Kidney (tissue), 13 donors: ENCODE measurements at regions not wholly inside any gene's neighbourhood (a gene's known extent, or its start where the extent isn't known, plus 50 kb on each side); places are given as distances from the start of the nearest gene placed in this dataset.

ENCODE experiments used
- DNase-seq, 5 donors: peaks; one replicate each; pipeline ENCODE4 v3.0.0-alpha.2; 2013 to 2020
- FAIRE-seq: peaks from 2 replicates; lab custom pipeline; 2012; peaks lifted over from hg19 to GRCh38; lab: Jason Lieb, UNC
- H3K27ac ChIP-seq, 2 donors: one replicate each; pipeline ENCODE4 v1.7.0; 2013; ENCODE audit warnings: low read depth in 2 of 2, low read length in 2 of 2, inconsistent platforms in 1 of 2
- H3K27me3 ChIP-seq: one replicate; pipeline ENCODE4 v1.7.1; 2013; ENCODE audit warnings: low read length, inconsistent platforms; ENCODE audit not compliant: control insufficient read depth, insufficient read depth
- H3K36me3 ChIP-seq, 3 donors: one replicate each; pipeline versions ENCODE4 v1.7.0 to v1.7.1; 2013; ENCODE audit warnings: low read length in 3 of 3, control low read depth in 1 of 3, inconsistent platforms in 1 of 3; ENCODE audit not compliant: insufficient read depth in 3 of 3, control insufficient read depth in 2 of 3
- H3K4me1 ChIP-seq, 3 donors: one replicate each; pipeline versions ENCODE4 v1.7.0 to v1.7.1; 2013; ENCODE audit warnings: low read length in 3 of 3, inconsistent platforms in 1 of 3, low read depth in 1 of 3; ENCODE audit not compliant: control insufficient read depth in 2 of 3, insufficient read depth in 2 of 3
- H3K4me3 ChIP-seq, 3 donors: one replicate each; pipeline versions ENCODE4 v1.7.0 to v1.8.1; 2013; ENCODE audit warnings: low read length in 3 of 3, control low read depth in 1 of 3, inconsistent platforms in 1 of 3
- H3K9ac ChIP-seq, 3 donors: one replicate each; pipeline versions ENCODE4 v1.7.0 to v1.7.1; 2013; ENCODE audit warnings: low read length in 3 of 3, control low read depth in 1 of 3, inconsistent platforms in 1 of 3
- H3K9me3 ChIP-seq, 3 donors: one replicate each; pipeline versions ENCODE4 v1.7.0 to v1.7.1; 2013; ENCODE audit warnings: low read length in 3 of 3, control low read depth in 1 of 3, inconsistent platforms in 1 of 3; ENCODE audit not compliant: control insufficient read depth in 2 of 3, insufficient read depth in 1 of 3
- CTCF ChIP-seq: IDR thresholded peaks from 3 replicates; pipeline ENCODE4 v1.5.1; 2012; ENCODE audit warnings: mild to moderate bottlenecking, moderate library complexity, borderline replicate concordance; ENCODE audit not compliant: insufficient read depth; ENCODE audit errors: extremely low read depth
- intact Hi-C: fragments of 100-400 bp; cut with DNase I; formaldehyde crosslinking; loops from one replicate; pipeline ENCODE4 v1.11.1; 2022
- donor health status: control.
- donor health status: control.
- donor health status: control.
- donor health status: control.
- donor health status: control.
- donor health status: DM: yes; HTN: yes; CAD: no.
- donor health status: Normal renal cell carcinoma (clear cell type).

GRCh38 chr2:12948961-12949353, 232.2 kb downstream of the TRIB2 start:
- intact Hi-C loops: no loop called here
- FAIRE-seq: no peak

GRCh38 chr2:12949406-12949805, 232.7 kb downstream of the TRIB2 start:
- no peak overlapping the region for H3K4me3 ChIP-seq
- no peak for TF ChIP-seq CTCF
- peaks cover 0 to 5% (median 0%) of the 10 kb centered on the region in 3 donors for H3K4me1 ChIP-seq
- no peak for FAIRE-seq
- H3K9me3 ChIP-seq: no peaks in the 10 kb centered on the region
- no peak for DNase-seq
- no peak overlapping the region for H3K9ac ChIP-seq
- H3K27ac ChIP-seq: no peak overlapping the region
- H3K27me3 ChIP-seq: no peaks in the 10 kb centered on the region
- H3K36me3 ChIP-seq: no peaks in the 10 kb centered on the region
- intact Hi-C loops: no loop called here

More at GRCh38 chr2:12948961-12949353, 232.2 kb downstream of the TRIB2 start:
- TF ChIP-seq CTCF: no peak
- Histone ChIP-seq H3K4me3 (no peak overlapping the region), H3K36me3 (no peaks in the 10 kb centered on the region), H3K9ac (no peak overlapping the region), H3K27me3 (no peaks in the 10 kb centered on the region), H3K27ac (no peak overlapping the region), H3K4me1 (peaks cover 0 to 5% (median 0%) of the 10 kb centered on the region in 3 donors), H3K9me3 (no peaks in the 10 kb centered on the region)
- DNase-seq: no peak

GRCh38 chr2:12950174-12950573, 233.4 kb downstream of the TRIB2 start:
- Histone ChIP-seq H3K9me3 (no peaks in the 10 kb centered on the region), H3K27ac (no peak overlapping the region), H3K4me3 (no peak overlapping the region), H3K9ac (no peak overlapping the region), H3K4me1 (peaks cover 0 to 5% (median 0%) of the 10 kb centered on the region in 3 donors), H3K27me3 (no peaks in the 10 kb centered on the region), H3K36me3 (no peaks in the 10 kb centered on the region)
- DNase-seq (no peak), FAIRE-seq (no peak)
- intact Hi-C loops: no loop called here
- TF ChIP-seq CTCF: no peak
